ENCODE measurements at regions not wholly inside any gene's neighbourhood (a gene's known extent, or its start where the extent isn't known, plus 50 kb on each side); places are given as distances from the start of the nearest gene placed in this dataset.

DNA sequence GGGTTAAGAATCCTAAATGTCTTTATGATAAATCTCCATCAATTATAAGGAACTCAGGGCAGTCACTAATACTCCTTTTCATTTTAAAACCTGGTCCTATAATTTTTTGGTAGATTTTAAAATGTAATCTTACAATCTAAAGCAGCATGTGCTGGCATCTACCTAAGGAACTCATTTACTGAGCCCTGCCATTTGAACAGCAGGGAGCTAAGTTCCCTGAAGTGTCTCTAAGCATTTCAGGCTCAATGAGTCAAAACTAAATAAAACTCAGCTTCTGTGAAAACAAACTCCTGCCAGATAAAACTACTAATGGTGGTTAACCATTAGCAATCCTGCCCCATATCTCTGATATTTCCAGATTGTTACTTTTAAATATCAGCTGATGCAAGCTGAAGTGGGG, 1371.8 kb upstream of the PRMT6 start:
- Histone ChIP-seq H2BK120ac (ENCODE audit: low read depth, low read length, poor library complexity, severe bottlenecking) (no peak overlapping the region), H3K4ac (ENCODE audit: low read depth, low read length) (no peak overlapping the region), H3K4me2 (ENCODE audit: insufficient read depth, insufficient read length, low read length) (no peak overlapping the region), H4K20me1 (ENCODE audit: control insufficient read depth, insufficient read depth, insufficient read length) (no peaks in the 10 kb centered on the region), H4K5ac (ENCODE audit: insufficient read length, low read depth, low read length) (no peak overlapping the region), H3K4me1 (ENCODE audit: insufficient read depth, low read length) (no peaks in the 10 kb centered on the region), H3K18ac (ENCODE audit: insufficient read length, low read depth, low read length) (no peak overlapping the region), H2BK20ac (ENCODE audit: low read depth, low read length, poor library complexity, severe bottlenecking) (no peak overlapping the region), H4K91ac (ENCODE audit: insufficient read length, low read depth, low read length) (no peak overlapping the region), H3K23me2 (ENCODE audit: insufficient read length, low read depth, low read length, poor library complexity, severe bottlenecking) (no peaks in the 10 kb centered on the region), H2BK5ac (ENCODE audit: insufficient read length, low read length) (no peak overlapping the region), H3K27ac (ENCODE audit: insufficient read length, low read depth, low read length) (no peak overlapping the region), H2BK15ac (ENCODE audit: low read depth, low read length) (no peak overlapping the region), H3T11ph (ENCODE audit: low read length) (no peak overlapping the region), H3K27me3 (ENCODE audit: insufficient read depth, low read length) (no peaks in the 10 kb centered on the region), H3K14ac (ENCODE audit: insufficient read depth, low read length) (no peak overlapping the region), H2BK12ac (ENCODE audit: insufficient read length, low read depth, low read length) (no peak overlapping the region), H3K9ac (ENCODE audit: extremely low read depth, insufficient read length, low read length) (no peak overlapping the region), H4K8ac (replicated peaks; ENCODE audit: insufficient read length, low read depth, low read length) (no peak overlapping the region), H3K56ac (ENCODE audit: insufficient read length, low read depth, low read length) (no peak overlapping the region), H3K23ac (ENCODE audit: insufficient read length, low read depth, low read length) (no peak overlapping the region), H3K79me1 (ENCODE audit: insufficient read depth, low read depth, low read length, poor library complexity, severe bottlenecking) (no peaks in the 10 kb centered on the region), H2AK5ac (ENCODE audit: insufficient read length, low read length) (no peak overlapping the region), H2AFZ (ENCODE audit: low read length) (no peak overlapping the region), H3K9me3 (ENCODE audit: control insufficient read depth, low read depth, low read length) (no peaks in the 10 kb centered on the region), H3K79me2 (ENCODE audit: insufficient read depth, low read length) (no peaks in the 10 kb centered on the region)
- no peak overlapping the region for H3K4me3 Mint-ChIP-seq
- H3K27ac Mint-ChIP-seq: no peak overlapping the region
- TF ChIP-seq CTCF (conservative IDR thresholded peaks at IDR 0.05): no peak
- no peaks in the 10 kb centered on the region for H3K27me3 Mint-ChIP-seq (ENCODE audit: low read depth)
- H3K36me3 Mint-ChIP-seq (ENCODE audit: insufficient read depth in 1 of 3, low read depth in 3 of 3): no peaks in the 10 kb centered on the region; a peak in 2 of 7 replicates
- H3K9me3 Mint-ChIP-seq: peaks cover 0 to 6% of the 10 kb centered on the region in 2 experiments; a peak in 3 of 5 replicates
- no peaks in the 10 kb centered on the region for H3K4me1 Mint-ChIP-seq
- no peak for DNase-seq

Data from H9 (cell line).